SK-N-SH (cell line): ENCODE measurements at regions not wholly inside any gene's neighbourhood (a gene's known extent, or its start where the extent isn't known, plus 50 kb on each side); places are given as distances from the start of the nearest gene placed in this dataset.

Experiments used
- CTCF ChIA-PET: fragments of 300-600, 350-600 bp; formaldehyde crosslinking; extraction: SDS; loops from one replicate; lab custom pipeline; 2021; lab: Yijun Ruan, JAX
- POLR2A ChIA-PET: fragments of 350-600 bp; sonication (Branson Sonifier 250); formaldehyde crosslinking; extraction: SDS; loops from one replicate; lab custom pipeline; 2020; ENCODE audit warnings: antibody characterized with exemption, inconsistent platforms; lab: Yijun Ruan, JAX
- DNase-seq: peaks from one replicate; pipeline ENCODE4 v3.0.0; 2012
- H2AFZ ChIP-seq: fragments of 200-600 bp; sonication (generic); 2 replicates; pipeline ENCODE4 v1.8.1; 2016; ENCODE audit warnings: antibody characterized with exemption, mild to moderate bottlenecking, low read depth
- H3F3A ChIP-seq: fragments of 200-600 bp; sonication (generic); replicated peaks from 2 replicates; pipeline ENCODE3; 2016; ENCODE audit warnings: antibody characterized with exemption, mild to moderate bottlenecking; ENCODE audit not compliant: insufficient read depth
- H3K27ac ChIP-seq, 2 experiments: fragments of 200-500 bp in 1 of 2; fragments of 200-600 bp in 1 of 2; sonication (Bioruptor generic) in 1 of 2; sonication (generic), shearing (Covaris generic) in 1 of 2; 2 replicates each; pipeline versions ENCODE4 v1.5.1 to v1.6.1; 2014 to 2016; ENCODE audit warnings: low read depth in 2 of 2, inconsistent platforms in 1 of 2, low read length in 1 of 2, mild to moderate bottlenecking in 1 of 2, mixed read lengths in 1 of 2
- H3K27me3 ChIP-seq: fragments of 200-600 bp; sonication (generic), shearing (Covaris generic); 2 replicates; pipeline ENCODE4 v1.6.1; 2016; ENCODE audit warnings: mixed run types; ENCODE audit not compliant: insufficient read depth
- H3K36me3 ChIP-seq, 2 experiments: fragments of 200-500 bp in 1 of 2; fragments of 200-600 bp in 1 of 2; sonication (Bioruptor generic) in 1 of 2; sonication (generic) in 1 of 2; replicated peaks in 1 of 2; 2 replicates each; pipeline versions ENCODE3 to v1.5.1; 2014 to 2016; ENCODE audit warnings: low read length in 1 of 2, mild to moderate bottlenecking in 1 of 2; ENCODE audit not compliant: insufficient read depth in 2 of 2, control insufficient read depth in 1 of 2
- H3K4me1 ChIP-seq, 2 experiments: fragments of 200-500 bp in 1 of 2; fragments of 200-600 bp in 1 of 2; sonication (Bioruptor generic) in 1 of 2; sonication (generic), shearing (Covaris generic) in 1 of 2; 2 replicates each; pipeline versions ENCODE4 v1.5.1 to v1.6.1; 2014 to 2016; ENCODE audit warnings: low read depth in 1 of 2, low read length in 1 of 2, mixed run types in 1 of 2; ENCODE audit not compliant: insufficient read depth in 2 of 2, control insufficient read depth in 1 of 2
- H3K4me2 ChIP-seq: fragments of 200-600 bp; sonication (generic), shearing (Covaris generic); 2 replicates; pipeline ENCODE4 v1.6.1; 2017; ENCODE audit warnings: mixed run types
- H3K4me3 ChIP-seq, 2 experiments: fragments of 200-500 bp in 1 of 2; fragments of 200-600 bp in 1 of 2; sonication (Bioruptor generic) in 1 of 2; sonication (generic), shearing (Covaris generic) in 1 of 2; 2 replicates each; pipeline versions ENCODE4 v1.5.1 to v1.8.1; 2014 to 2016; ENCODE audit warnings: low read depth in 2 of 2, inconsistent platforms in 1 of 2, low read length in 1 of 2, mild to moderate bottlenecking in 1 of 2, mixed read lengths in 1 of 2, moderate library complexity in 1 of 2
- H3K79me2 ChIP-seq: fragments of 200-600 bp; sonication (generic); 2 replicates; pipeline ENCODE4 v1.8.1; 2017; ENCODE audit warnings: mild to moderate bottlenecking; ENCODE audit not compliant: insufficient read depth
- H3K9ac ChIP-seq: fragments of 200-600 bp; sonication (generic); 2 replicates; pipeline ENCODE4 v1.6.1; 2017; ENCODE audit warnings: mixed run types
- H3K9me2 ChIP-seq: fragments of 200-600 bp; sonication (generic); 2 replicates; pipeline ENCODE4 v1.6.1; 2017; ENCODE audit warnings: mixed run types
- H3K9me3 ChIP-seq: fragments of 200-600 bp; sonication (generic); 2 replicates; pipeline ENCODE4 v1.6.1; 2017; ENCODE audit warnings: mixed run types, mild to moderate bottlenecking, moderate library complexity
- H4K20me1 ChIP-seq: fragments of 200-600 bp; sonication (generic); 2 replicates; pipeline ENCODE4 v1.6.1; 2017; ENCODE audit warnings: mild to moderate bottlenecking, mixed run types; ENCODE audit not compliant: insufficient read depth
- CHD2 ChIP-seq: fragments of 150-350 bp; IDR thresholded peaks from 2 replicates; pipeline ENCODE4 v1.6.1; 2018; ENCODE audit warnings: low read length; ENCODE audit not compliant: partially characterized antibody
- EP300 ChIP-seq, 2 experiments: IDR thresholded peaks; 2 replicates each; pipeline versions ENCODE4 v1.4.0 to v1.6.1; 2012; ENCODE audit warnings: borderline replicate concordance in 1 of 2, low read depth in 1 of 2, low read length in 1 of 2
- FOSL2 ChIP-seq: IDR thresholded peaks from 2 replicates; pipeline ENCODE4 v1.4.0; 2012; ENCODE audit warnings: low read depth, mild to moderate bottlenecking, moderate library complexity, borderline replicate concordance
- FOXJ3 ChIP-seq: sonication (generic); formaldehyde crosslinking; IDR thresholded peaks from 2 replicates; pipeline ENCODE4 v1.5.1; 2020; ENCODE audit warnings: mild to moderate bottlenecking, missing genetic modification reagents
- FOXM1 ChIP-seq: IDR thresholded peaks from 2 replicates; pipeline ENCODE4 v1.4.0; 2012; ENCODE audit warnings: low read depth, mild to moderate bottlenecking
- NRF1 ChIP-seq: IDR thresholded peaks from 2 replicates; pipeline ENCODE4 v1.6.1; 2012; ENCODE audit warnings: low read depth, mild to moderate bottlenecking, low read length
- POLR2AphosphoS5 ChIP-seq: IDR thresholded peaks from 2 replicates; pipeline ENCODE4 v1.6.1; 2012; ENCODE audit warnings: low read depth, low read length
- RCOR1 ChIP-seq: fragments of 150-350 bp; IDR thresholded peaks from 2 replicates; pipeline ENCODE4 v1.6.1; 2017; ENCODE audit warnings: antibody characterized with exemption, low read length
- RXRA ChIP-seq: IDR thresholded peaks from 2 replicates; pipeline ENCODE4 v1.4.0; 2012; ENCODE audit warnings: low read depth, mild to moderate bottlenecking, borderline replicate concordance
- WGBS: methylation state at CpG from one replicate; pipeline ENCODE4 v1.1.6; 2017; ENCODE audit warnings: low lambda C conversion rate; 5-methylcytosine and 5-hydroxymethylcytosine counted together
- TF ChIP-seq, protein P1 (sequence below): fragments of 200-600 bp; sonication (generic); IDR thresholded peaks from 2 replicates; pipeline ENCODE4 v1.6.1; 2017; ENCODE audit warnings: antibody characterized with exemption, mild to moderate bottlenecking, moderate library complexity
- TF ChIP-seq, protein P2 (sequence below): fragments of 150-350 bp; IDR thresholded peaks from 2 replicates; pipeline ENCODE4 v1.6.1; 2017; ENCODE audit warnings: antibody characterized with exemption, low read length, low read depth, borderline replicate concordance

DNA sequence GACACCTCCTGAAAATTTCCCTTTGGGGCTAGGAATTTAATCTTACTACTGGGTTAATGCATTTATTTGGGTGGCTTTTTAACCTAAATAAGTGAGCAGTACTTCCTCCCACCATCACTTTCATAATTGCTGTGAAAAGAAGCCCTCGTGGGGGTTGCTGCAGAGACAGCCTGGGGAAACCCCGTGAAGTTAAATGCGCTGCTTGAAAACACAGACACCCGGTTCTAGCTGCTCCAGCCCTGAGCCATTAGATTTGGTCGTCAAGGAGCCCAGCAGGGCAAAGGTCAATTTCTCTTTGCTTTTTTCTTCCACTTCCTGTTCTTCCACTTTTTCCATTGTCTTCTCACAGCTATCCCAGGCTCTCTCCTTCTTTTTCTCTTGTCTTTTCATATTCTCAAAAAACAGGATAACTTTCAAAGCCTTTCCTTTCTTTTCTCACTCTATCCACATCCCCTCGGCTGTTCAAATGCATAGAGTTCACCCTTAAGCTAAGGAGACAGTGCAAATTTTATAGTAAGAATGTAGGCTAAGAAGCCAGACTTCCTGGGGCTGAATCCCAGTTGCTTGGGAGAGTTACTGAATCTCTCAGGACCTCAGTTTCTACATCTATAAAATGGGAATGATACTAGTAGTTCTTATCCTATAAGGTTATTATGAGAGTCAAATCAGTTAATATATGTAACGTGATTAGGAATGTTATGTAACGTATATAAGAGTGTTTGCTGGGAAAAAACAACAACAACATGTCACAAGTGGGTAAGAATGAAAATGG, 91.5 kb upstream of the ZNF827 start:
- no peaks in the 10 kb centered on the region for H3K36me3 ChIP-seq
- no peaks in the 10 kb centered on the region for H3K79me2 ChIP-seq
- no peak overlapping the region for H3K4me2 ChIP-seq
- H3K4me1 ChIP-seq: 0 out of 4 replicates have a peak, but pooled peaks cover 0 to 7% of the 10 kb centered on the region in 2 experiments
- H3K4me3 ChIP-seq: no peak overlapping the region
- no peaks in the 10 kb centered on the region for H3K9me2 ChIP-seq
- peak overlapping the region; percentile 81; the same call in 1 of the 2 replicates for H2AFZ ChIP-seq
- TF ChIP-seq CHD2 (no peak), RXRA (no peak), FOXM1 (no peak), FOSL2 (no peak), EP300 (IDR thresholded peaks at IDR 0.05; ENCODE audit: borderline replicate concordance in 1 of 2, low read depth in 1 of 2, low read length in 1 of 2) (no peak), RCOR1 (no peak), NRF1 (no peak), FOXJ3 (no peak)
- TF ChIP-seq, protein P1, sequence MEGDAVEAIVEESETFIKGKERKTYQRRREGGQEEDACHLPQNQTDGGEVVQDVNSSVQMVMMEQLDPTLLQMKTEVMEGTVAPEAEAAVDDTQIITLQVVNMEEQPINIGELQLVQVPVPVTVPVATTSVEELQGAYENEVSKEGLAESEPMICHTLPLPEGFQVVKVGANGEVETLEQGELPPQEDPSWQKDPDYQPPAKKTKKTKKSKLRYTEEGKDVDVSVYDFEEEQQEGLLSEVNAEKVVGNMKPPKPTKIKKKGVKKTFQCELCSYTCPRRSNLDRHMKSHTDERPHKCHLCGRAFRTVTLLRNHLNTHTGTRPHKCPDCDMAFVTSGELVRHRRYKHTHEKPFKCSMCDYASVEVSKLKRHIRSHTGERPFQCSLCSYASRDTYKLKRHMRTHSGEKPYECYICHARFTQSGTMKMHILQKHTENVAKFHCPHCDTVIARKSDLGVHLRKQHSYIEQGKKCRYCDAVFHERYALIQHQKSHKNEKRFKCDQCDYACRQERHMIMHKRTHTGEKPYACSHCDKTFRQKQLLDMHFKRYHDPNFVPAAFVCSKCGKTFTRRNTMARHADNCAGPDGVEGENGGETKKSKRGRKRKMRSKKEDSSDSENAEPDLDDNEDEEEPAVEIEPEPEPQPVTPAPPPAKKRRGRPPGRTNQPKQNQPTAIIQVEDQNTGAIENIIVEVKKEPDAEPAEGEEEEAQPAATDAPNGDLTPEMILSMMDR: no peak
- TF ChIP-seq, protein P2, sequence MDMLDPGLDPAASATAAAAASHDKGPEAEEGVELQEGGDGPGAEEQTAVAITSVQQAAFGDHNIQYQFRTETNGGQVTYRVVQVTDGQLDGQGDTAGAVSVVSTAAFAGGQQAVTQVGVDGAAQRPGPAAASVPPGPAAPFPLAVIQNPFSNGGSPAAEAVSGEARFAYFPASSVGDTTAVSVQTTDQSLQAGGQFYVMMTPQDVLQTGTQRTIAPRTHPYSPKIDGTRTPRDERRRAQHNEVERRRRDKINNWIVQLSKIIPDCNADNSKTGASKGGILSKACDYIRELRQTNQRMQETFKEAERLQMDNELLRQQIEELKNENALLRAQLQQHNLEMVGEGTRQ: no peak
- ChIA-PET POLR2A (no interaction called here), CTCF (no interaction called here)
- DNase-seq: no peak
- H3K27me3 ChIP-seq: no peaks in the 10 kb centered on the region
- H3K9ac ChIP-seq: no peak overlapping the region
- no peaks in the 10 kb centered on the region for H3F3A ChIP-seq
- 59% methylated on average over 8 of the region's 8 CpGs for WGBS
- no peaks in the 10 kb centered on the region for H3K9me3 ChIP-seq
- no peak overlapping the region for H3K27ac ChIP-seq
- no peaks in the 10 kb centered on the region for H4K20me1 ChIP-seq

GRCh38 chr4:146029147-146029546, 90.5 kb upstream of the ZNF827 start:
- Histone ChIP-seq H3K9me3 (no peaks in the 10 kb centered on the region), H3K9ac (no peak overlapping the region), H3K27me3 (no peaks in the 10 kb centered on the region), H4K20me1 (no peaks in the 10 kb centered on the region), H3K4me1 (0 out of 4 replicates have a peak, but pooled peaks cover 0 to 7% of the 10 kb centered on the region in 2 experiments), H3K36me3 (no peaks in the 10 kb centered on the region), H3K9me2 (no peaks in the 10 kb centered on the region), H3F3A (no peaks in the 10 kb centered on the region), H3K79me2 (no peaks in the 10 kb centered on the region), H2AFZ (no peak overlapping the region), H3K4me2 (0 out of 2 replicates have a peak overlapping the region, but pooled peaks have one; percentile 11), H3K27ac (no peak overlapping the region), H3K4me3 (no peak overlapping the region)
- TF ChIP-seq, protein P1: peak; percentile 41; the same call in 1 of the 2 replicates
- TF ChIP-seq FOSL2: 0 out of 2 replicates have a peak, but pooled peaks have one; percentile 6
- no peak for TF ChIP-seq POLR2AphosphoS5
- ChIA-PET CTCF (no interaction called here), POLR2A (no interaction called here)
- no peak for DNase-seq
- 81% methylated on average over 3 of the region's 3 CpGs for WGBS
